GM12878 (cell line): ENCODE measurements at regions not wholly inside any gene's neighbourhood (a gene's known extent, or its start where the extent isn't known, plus 50 kb on each side); places are given as distances from the start of the nearest gene placed in this dataset.

Source experiments
- BCL11A ChIP-seq: IDR thresholded peaks from 2 replicates; pipeline ENCODE4 v1.6.1; 2011; ENCODE audit warnings: low read depth, low read length
- CEBPB ChIP-seq, 2 experiments: fragments of 150-350 bp in 1 of 2; IDR thresholded peaks; 2 replicates each; pipeline ENCODE4 v1.6.1; 2012 to 2014; ENCODE audit warnings: low read depth in 2 of 2, low read length in 2 of 2, borderline replicate concordance in 1 of 2, inconsistent platforms in 1 of 2
- CREB1 ChIP-seq: IDR thresholded peaks from 2 replicates; pipeline ENCODE4 v1.6.1; 2012; ENCODE audit warnings: low read depth, mild to moderate bottlenecking, inconsistent platforms
- EED ChIP-seq: sonication (generic); IDR thresholded peaks from 2 replicates; pipeline ENCODE4 v1.6.1; 2016; ENCODE audit warnings: antibody characterized with exemption, low read depth
- EZH2 ChIP-seq: IDR thresholded peaks from 2 replicates; pipeline ENCODE4 v1.6.1; 2012; ENCODE audit warnings: low read depth, mild to moderate bottlenecking, control low read depth, inconsistent platforms, low read length, borderline replicate concordance; ENCODE audit not compliant: control insufficient read depth
- FOXM1 ChIP-seq: IDR thresholded peaks from 2 replicates; pipeline ENCODE4 v1.6.1; 2012; ENCODE audit warnings: low read depth, mild to moderate bottlenecking, inconsistent platforms, low read length, moderate library complexity
- IKZF2 ChIP-seq, 2 experiments: fragments of 450-650 bp; IDR thresholded peaks; 2 replicates each; pipeline ENCODE4 v1.6.1; 2017; ENCODE audit warnings: mild to moderate bottlenecking in 2 of 2, moderate library complexity in 2 of 2
- JUNB ChIP-seq: IDR thresholded peaks from 2 replicates; pipeline ENCODE4 v1.6.1; 2016; ENCODE audit warnings: antibody characterized with exemption, mild to moderate bottlenecking
- MEF2A ChIP-seq: IDR thresholded peaks from 2 replicates; pipeline ENCODE4 v1.6.1; 2011; ENCODE audit warnings: low read depth, mild to moderate bottlenecking, low read length, moderate library complexity; ENCODE audit not compliant: insufficient read depth
- MEF2B ChIP-seq: fragments of 450-650 bp; IDR thresholded peaks from 2 replicates; pipeline ENCODE4 v1.6.1; 2018; ENCODE audit warnings: mild to moderate bottlenecking, moderate library complexity; ENCODE audit not compliant: partially characterized antibody, poor library complexity, severe bottlenecking
- MTA2 ChIP-seq: fragments of 450-650 bp; IDR thresholded peaks from 2 replicates; pipeline ENCODE4 v1.6.1; 2016; ENCODE audit warnings: low read depth, mild to moderate bottlenecking, moderate library complexity
- NFIC ChIP-seq: IDR thresholded peaks from 2 replicates; pipeline ENCODE4 v1.6.1; 2012; ENCODE audit warnings: low read depth, mild to moderate bottlenecking, inconsistent platforms, low read length, moderate library complexity
- RAD21 ChIP-seq: IDR thresholded peaks from 2 replicates; pipeline ENCODE4 v1.6.1; 2011; ENCODE audit warnings: mild to moderate bottlenecking, low read depth, low read length, moderate library complexity; ENCODE audit not compliant: insufficient read depth
- RUNX3 ChIP-seq: IDR thresholded peaks from 2 replicates; pipeline ENCODE4 v1.6.1; 2012; ENCODE audit warnings: low read length, inconsistent platforms
- SIN3A ChIP-seq: IDR thresholded peaks from 2 replicates; pipeline ENCODE4 v1.6.1; 2012; ENCODE audit warnings: low read depth, low read length, improper control_type of control experiment
- SMC3 ChIP-seq: IDR thresholded peaks from 2 replicates; pipeline ENCODE4 v1.6.1; 2011; ENCODE audit warnings: low read length, improper control_type of control experiment, borderline replicate concordance
- TAF1 ChIP-seq: IDR thresholded peaks from 2 replicates; pipeline ENCODE4 v1.6.1; 2011; ENCODE audit warnings: mild to moderate bottlenecking, low read depth, low read length, borderline replicate concordance
- TBL1XR1 ChIP-seq: IDR thresholded peaks from 2 replicates; pipeline ENCODE4 v1.6.1; 2012; ENCODE audit warnings: low read depth, low read length, improper control_type of control experiment
- TCF12 ChIP-seq: IDR thresholded peaks from 2 replicates; pipeline ENCODE4 v1.6.1; 2011; ENCODE audit warnings: low read depth, mild to moderate bottlenecking, low read length
- TCF3 ChIP-seq: IDR thresholded peaks from 2 replicates; pipeline ENCODE4 v1.6.1; 2012; ENCODE audit warnings: low read depth, mild to moderate bottlenecking, low read length, borderline replicate concordance; ENCODE audit not compliant: insufficient read depth
- ZNF217 ChIP-seq: fragments of 450-650 bp; IDR thresholded peaks from 2 replicates; pipeline ENCODE4 v1.6.1; 2017; ENCODE audit warnings: antibody characterized with exemption, mild to moderate bottlenecking
- TF ChIP-seq, protein P1 (sequence below), 3 experiments: IDR thresholded peaks in 2 of 3; conservative IDR thresholded peaks in 1 of 3; 2 replicates each; pipeline ENCODE4 v1.5.1; 2011; ENCODE audit warnings: low read depth in 3 of 3, low read length in 3 of 3, mild to moderate bottlenecking in 3 of 3, control low read depth in 2 of 3, moderate library complexity in 2 of 3, inconsistent platforms in 1 of 3, mixed read lengths in 1 of 3; ENCODE audit not compliant: control insufficient read depth in 2 of 3, insufficient read depth in 1 of 3; ENCODE audit errors: extremely low read depth in 1 of 3
- TF ChIP-seq, protein P2 (sequence below): fragments of 450-650 bp; IDR thresholded peaks from 2 replicates; pipeline ENCODE4 v1.6.1; 2017; ENCODE audit warnings: low read depth, mild to moderate bottlenecking, moderate library complexity
- TF ChIP-seq, protein P3 (sequence below): fragments of 450-650 bp; formaldehyde crosslinking; IDR thresholded peaks from 2 replicates; pipeline ENCODE4 v1.4.0; 2020; ENCODE audit warnings: mild to moderate bottlenecking, moderate library complexity

DNA sequence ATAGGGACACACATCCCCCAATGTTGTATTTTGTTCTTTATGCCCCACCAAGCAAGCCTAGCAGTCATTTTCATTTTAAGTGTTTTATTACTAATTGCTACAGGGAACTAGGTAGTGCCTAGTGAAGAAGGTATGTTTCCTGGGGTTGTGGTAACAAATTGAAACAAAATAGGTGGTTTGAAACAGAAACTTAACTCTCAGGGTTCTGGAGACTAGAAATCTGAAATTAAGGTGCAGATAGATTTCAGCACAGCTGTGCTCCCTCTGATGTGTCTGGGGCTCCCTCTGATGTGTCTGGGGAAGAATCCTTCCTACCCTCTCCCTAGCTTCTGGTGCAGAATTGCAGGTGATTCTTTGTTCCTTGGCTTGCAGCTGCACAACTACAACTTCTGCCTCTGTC, 390.1 kb downstream of the ZFHX3 start (continued):
- peak; percentile 66 for TF ChIP-seq MTA2
- TF ChIP-seq, protein P1, sequence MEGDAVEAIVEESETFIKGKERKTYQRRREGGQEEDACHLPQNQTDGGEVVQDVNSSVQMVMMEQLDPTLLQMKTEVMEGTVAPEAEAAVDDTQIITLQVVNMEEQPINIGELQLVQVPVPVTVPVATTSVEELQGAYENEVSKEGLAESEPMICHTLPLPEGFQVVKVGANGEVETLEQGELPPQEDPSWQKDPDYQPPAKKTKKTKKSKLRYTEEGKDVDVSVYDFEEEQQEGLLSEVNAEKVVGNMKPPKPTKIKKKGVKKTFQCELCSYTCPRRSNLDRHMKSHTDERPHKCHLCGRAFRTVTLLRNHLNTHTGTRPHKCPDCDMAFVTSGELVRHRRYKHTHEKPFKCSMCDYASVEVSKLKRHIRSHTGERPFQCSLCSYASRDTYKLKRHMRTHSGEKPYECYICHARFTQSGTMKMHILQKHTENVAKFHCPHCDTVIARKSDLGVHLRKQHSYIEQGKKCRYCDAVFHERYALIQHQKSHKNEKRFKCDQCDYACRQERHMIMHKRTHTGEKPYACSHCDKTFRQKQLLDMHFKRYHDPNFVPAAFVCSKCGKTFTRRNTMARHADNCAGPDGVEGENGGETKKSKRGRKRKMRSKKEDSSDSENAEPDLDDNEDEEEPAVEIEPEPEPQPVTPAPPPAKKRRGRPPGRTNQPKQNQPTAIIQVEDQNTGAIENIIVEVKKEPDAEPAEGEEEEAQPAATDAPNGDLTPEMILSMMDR (IDR thresholded peaks at IDR 0.05 in 2 of 3, conservative IDR thresholded peaks at IDR 0.05 in 1 of 3; ENCODE audit: control insufficient read depth in 2 of 3, extremely low read depth in 1 of 3, insufficient read depth in 1 of 3, low read depth in 3 of 3, low read length in 3 of 3), result peak in 2 of 3 experiments; percentile 19 to 40; a peak in 2 of 6 replicates
- TF ChIP-seq RUNX3, result peak; percentile 87
- TF ChIP-seq CEBPB (IDR thresholded peaks at IDR 0.05; ENCODE audit: borderline replicate concordance in 1 of 2, low read depth in 2 of 2, low read length in 2 of 2), result peak in 1 of 2 experiments; percentile 68; a peak in 1 of 4 replicates
- TF ChIP-seq BCL11A, result peak; percentile 62; the same call in 1 of the 2 replicates
- peak; percentile 76 for TF ChIP-seq NFIC
- TF ChIP-seq TBL1XR1, result 0 out of 2 replicates have a peak, but pooled peaks have one; percentile 12
- no peak for TF ChIP-seq EZH2
- 0 out of 2 replicates have a peak, but pooled peaks have one; percentile 39 for TF ChIP-seq TCF12
- 0 out of 2 replicates have a peak, but pooled peaks have one; percentile 38 for TF ChIP-seq TCF3
- TF ChIP-seq JUNB, result peak; percentile 35; the same call in 1 of the 2 replicates
- TF ChIP-seq MEF2B, result peak; percentile 17
- TF ChIP-seq EED, result peak; percentile 25; the same call in 1 of the 2 replicates
- TF ChIP-seq, protein P2, sequence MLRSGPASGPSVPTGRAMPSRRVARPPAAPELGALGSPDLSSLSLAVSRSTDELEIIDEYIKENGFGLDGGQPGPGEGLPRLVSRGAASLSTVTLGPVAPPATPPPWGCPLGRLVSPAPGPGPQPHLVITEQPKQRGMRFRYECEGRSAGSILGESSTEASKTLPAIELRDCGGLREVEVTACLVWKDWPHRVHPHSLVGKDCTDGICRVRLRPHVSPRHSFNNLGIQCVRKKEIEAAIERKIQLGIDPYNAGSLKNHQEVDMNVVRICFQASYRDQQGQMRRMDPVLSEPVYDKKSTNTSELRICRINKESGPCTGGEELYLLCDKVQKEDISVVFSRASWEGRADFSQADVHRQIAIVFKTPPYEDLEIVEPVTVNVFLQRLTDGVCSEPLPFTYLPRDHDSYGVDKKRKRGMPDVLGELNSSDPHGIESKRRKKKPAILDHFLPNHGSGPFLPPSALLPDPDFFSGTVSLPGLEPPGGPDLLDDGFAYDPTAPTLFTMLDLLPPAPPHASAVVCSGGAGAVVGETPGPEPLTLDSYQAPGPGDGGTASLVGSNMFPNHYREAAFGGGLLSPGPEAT, result peak; percentile 62
- TF ChIP-seq, protein P3, sequence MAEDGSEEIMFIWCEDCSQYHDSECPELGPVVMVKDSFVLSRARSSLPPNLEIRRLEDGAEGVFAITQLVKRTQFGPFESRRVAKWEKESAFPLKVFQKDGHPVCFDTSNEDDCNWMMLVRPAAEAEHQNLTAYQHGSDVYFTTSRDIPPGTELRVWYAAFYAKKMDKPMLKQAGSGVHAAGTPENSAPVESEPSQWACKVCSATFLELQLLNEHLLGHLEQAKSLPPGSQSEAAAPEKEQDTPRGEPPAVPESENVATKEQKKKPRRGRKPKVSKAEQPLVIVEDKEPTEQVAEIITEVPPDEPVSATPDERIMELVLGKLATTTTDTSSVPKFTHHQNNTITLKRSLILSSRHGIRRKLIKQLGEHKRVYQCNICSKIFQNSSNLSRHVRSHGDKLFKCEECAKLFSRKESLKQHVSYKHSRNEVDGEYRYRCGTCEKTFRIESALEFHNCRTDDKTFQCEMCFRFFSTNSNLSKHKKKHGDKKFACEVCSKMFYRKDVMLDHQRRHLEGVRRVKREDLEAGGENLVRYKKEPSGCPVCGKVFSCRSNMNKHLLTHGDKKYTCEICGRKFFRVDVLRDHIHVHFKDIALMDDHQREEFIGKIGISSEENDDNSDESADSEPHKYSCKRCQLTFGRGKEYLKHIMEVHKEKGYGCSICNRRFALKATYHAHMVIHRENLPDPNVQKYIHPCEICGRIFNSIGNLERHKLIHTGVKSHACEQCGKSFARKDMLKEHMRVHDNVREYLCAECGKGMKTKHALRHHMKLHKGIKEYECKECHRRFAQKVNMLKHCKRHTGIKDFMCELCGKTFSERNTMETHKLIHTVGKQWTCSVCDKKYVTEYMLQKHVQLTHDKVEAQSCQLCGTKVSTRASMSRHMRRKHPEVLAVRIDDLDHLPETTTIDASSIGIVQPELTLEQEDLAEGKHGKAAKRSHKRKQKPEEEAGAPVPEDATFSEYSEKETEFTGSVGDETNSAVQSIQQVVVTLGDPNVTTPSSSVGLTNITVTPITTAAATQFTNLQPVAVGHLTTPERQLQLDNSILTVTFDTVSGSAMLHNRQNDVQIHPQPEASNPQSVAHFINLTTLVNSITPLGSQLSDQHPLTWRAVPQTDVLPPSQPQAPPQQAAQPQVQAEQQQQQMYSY, result no peak
- no peak for TF ChIP-seq TAF1
- 0 out of 2 replicates have a peak, but pooled peaks have one; percentile 10 for TF ChIP-seq CREB1
- peak; percentile 33; the same call in 1 of the 2 replicates for TF ChIP-seq ZNF217
- no peak for TF ChIP-seq SIN3A
- TF ChIP-seq RAD21, result peak; percentile 51
- 0 out of 2 replicates have a peak, but pooled peaks have one; percentile 8 for TF ChIP-seq MEF2A
- TF ChIP-seq FOXM1, result 0 out of 2 replicates have a peak, but pooled peaks have one; percentile 39
- peak; percentile 20; the same call in 1 of the 2 replicates for TF ChIP-seq SMC3
- TF ChIP-seq IKZF2 (IDR thresholded peaks at IDR 0.05), result peak; percentile 58
